Mononuclear cell (primary cell): ENCODE measurements at regions not wholly inside any gene's neighbourhood (a gene's known extent, or its start where the extent isn't known, plus 50 kb on each side); places are given as distances from the start of the nearest gene placed in this dataset.
"Not testable (repeated sequence)": the region's sequence is repeated elsewhere in the genome, so short reads cannot be mapped to it uniquely, and the experiment has no call there.

Source experiments
- H3K27me3 ChIP-seq: 2 replicates; pipeline ENCODE4 v1.6.0; 2011; ENCODE audit warnings: low read length, control low read depth; ENCODE audit not compliant: insufficient read depth
- H3K4me1 ChIP-seq: 2 replicates; pipeline ENCODE4 v1.5.1; 2011; ENCODE audit warnings: mild to moderate bottlenecking, low read length, control low read depth; ENCODE audit not compliant: insufficient read depth
- H3K4me3 ChIP-seq: 2 replicates; pipeline ENCODE4 v1.5.1; 2011; ENCODE audit warnings: mild to moderate bottlenecking, low read length, moderate library complexity
- H3K9me3 ChIP-seq: 2 replicates; pipeline ENCODE4 v1.5.1; 2011; ENCODE audit warnings: low read depth, mild to moderate bottlenecking, control low read depth, low read length

DNA sequence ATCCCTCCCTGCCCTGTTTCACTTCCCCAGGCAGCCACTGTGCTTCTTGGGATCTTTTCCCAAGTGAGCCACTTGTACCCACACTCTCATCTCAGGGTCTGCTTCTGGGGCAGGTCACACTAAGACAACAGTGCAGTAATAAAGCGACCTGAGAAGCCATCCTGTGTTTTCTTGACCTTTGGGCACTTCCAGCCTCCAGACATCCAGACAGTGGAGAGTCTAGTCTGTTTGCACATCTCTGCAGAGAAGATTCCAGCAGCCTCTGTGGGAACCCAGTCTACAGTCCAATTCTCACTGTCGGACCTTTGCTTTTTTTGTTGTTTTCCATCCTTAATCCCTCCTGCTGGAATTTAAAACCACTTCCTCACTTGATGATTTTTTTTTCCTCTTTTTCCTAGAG, 50.3 kb upstream of the ATP6AP2 start:
- Histone ChIP-seq H3K27me3 (no peaks in the 10 kb centered on the region), H3K4me1 (no peaks in the 10 kb centered on the region), H3K9me3 (no peaks in the 10 kb centered on the region), H3K4me3 (no peak overlapping the region)

DNA sequence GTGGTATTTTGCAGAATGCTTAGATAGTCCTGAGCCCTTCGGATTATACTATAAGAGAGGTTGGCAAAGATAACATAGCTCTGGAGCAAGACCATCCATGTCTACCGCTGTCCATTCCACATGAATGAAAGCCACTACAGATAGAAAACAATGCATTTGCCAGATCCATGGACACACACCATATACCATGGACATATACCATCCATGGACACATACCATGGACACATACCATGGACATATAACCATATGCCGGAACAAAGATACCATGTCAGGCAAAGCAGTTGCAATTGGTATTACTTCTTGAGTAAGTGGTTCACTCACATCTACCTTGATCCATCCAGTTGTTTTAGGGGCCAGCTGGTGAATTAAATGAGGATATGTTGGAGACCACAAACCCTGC, 53.2 kb upstream of the ATP6AP2 start:
- Histone ChIP-seq H3K4me1 (no peaks in the 10 kb centered on the region), H3K9me3 (no peaks in the 10 kb centered on the region), H3K4me3 (no peak overlapping the region), H3K27me3 (no peaks in the 10 kb centered on the region)

DNA sequence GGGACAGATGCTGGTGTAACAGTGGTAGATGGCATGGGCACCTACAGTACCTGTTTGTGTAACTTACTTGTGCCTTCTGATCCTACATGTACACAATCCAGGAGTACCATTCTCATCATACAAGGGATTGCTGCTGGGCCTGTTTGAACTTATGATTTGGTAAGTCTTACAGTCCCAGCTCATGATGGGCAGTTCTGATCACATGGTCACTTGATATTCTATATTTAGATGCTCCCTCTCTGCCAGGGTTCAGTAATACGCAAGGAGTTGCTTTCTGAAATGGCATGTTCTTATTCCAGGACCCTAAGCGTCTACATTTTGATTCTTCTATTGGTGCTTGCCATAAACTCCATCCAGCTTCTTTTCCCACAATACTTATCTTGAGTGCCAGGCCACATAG, 54.4 kb upstream of the ATP6AP2 start:
- no peaks in the 10 kb centered on the region for H3K9me3 ChIP-seq

DNA sequence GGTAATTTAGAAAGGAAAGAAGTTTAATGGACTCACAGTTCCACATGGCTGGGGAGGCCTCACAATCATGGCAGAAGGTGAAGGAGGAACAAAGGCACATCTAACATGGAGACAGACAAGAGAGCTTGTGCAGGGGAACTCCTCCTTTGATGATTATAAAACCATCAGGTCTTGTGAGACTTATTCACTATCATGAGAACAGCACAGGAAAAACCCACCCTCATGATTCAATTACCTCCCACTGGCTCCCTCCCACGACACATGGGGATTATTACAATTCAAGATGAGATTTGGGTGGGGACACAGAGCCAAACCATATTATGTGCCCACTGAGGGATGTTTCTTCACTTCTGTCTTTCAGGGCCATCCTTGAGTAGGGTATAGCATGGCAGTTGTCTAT, 54.9 kb upstream of the ATP6AP2 start:
- not testable (repeated sequence) for H3K27me3 ChIP-seq, H3K4me1 ChIP-seq, H3K9me3 ChIP-seq, H3K4me3 ChIP-seq

More for the DNA sequence above, 54.4 kb upstream of the ATP6AP2 start:
- Histone ChIP-seq H3K4me1 (no peaks in the 10 kb centered on the region), H3K27me3 (no peaks in the 10 kb centered on the region), H3K4me3 (no peak overlapping the region)

DNA sequence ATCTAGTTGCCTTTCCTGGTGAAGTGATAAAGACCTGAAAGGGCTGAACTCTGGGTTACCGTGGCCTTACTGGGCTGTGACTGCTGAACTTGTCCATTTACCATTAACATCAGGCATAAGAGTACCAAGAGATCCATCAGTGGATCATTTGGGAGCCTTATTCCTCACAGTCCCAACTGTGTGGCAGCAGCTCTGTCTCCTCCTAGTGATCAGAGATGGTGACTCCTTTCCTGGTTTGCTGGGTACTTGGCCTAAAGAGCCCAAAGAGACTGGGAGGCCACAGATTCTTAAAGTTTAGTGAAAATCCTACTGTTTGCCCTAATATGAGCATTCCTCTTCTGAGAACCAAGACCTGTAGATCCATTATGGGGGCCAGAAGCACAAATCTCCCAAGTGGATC, 56.3 kb upstream of the ATP6AP2 start:
- no peaks in the 10 kb centered on the region for H3K27me3 ChIP-seq
- H3K4me3 ChIP-seq, result no peak overlapping the region
- no peaks in the 10 kb centered on the region for H3K9me3 ChIP-seq
- no peaks in the 10 kb centered on the region for H3K4me1 ChIP-seq

DNA sequence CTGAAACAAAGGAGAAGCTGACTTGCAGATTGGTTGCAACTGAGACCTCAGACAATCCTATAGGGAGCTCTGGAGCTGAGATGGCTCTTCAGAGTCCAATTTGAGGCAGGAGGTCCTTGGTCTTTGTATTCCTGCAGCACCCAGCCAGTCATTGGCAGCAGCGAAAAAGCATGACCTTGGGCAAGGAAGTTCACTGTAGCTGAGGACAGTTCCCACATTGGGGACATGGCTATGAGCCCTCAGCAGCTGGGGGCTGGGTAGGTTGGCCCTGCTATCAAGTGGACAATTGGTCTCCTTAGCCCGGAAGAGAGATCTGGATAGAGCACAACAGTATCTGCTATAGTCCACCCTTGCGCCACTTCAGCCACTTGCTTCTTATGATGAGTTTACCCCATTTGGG, 56.9 kb upstream of the ATP6AP2 start:
- Histone ChIP-seq H3K9me3 (no peaks in the 10 kb centered on the region), H3K4me3 (no peak overlapping the region), H3K27me3 (no peaks in the 10 kb centered on the region), H3K4me1 (no peaks in the 10 kb centered on the region)

DNA sequence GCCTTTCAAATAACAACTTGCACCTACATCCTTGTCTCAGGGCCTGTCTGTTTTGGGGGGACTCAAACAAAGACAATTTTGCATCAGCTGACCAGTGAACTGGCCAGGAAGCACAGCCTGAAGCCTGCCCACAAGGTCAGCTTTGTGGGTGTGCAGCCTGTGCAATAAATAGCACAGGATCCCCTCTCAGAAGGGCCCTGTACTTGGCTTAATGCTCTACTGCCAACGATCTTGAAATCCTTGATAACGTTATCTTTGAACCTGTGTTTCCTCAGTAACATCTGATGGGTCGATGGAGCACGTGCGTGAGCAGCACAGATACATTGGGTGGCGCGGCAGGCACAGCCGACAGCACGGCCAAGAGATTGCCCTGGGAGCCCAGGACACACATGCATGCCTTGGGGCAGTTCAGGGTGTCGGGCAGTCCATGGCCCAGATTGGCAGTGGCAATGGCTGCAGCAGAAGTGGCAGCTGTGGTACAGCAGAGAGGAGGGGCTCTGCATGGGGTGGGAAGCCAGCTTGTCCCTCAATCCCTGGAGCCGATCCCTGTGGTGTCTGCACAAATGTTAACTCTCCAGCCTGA, 58.8 kb upstream of the ATP6AP2 start:
- H3K4me1 ChIP-seq, result no peaks in the 10 kb centered on the region
- H3K9me3 ChIP-seq, result no peaks in the 10 kb centered on the region
- H3K27me3 ChIP-seq, result no peaks in the 10 kb centered on the region
- H3K4me3 ChIP-seq, result no peak overlapping the region

DNA sequence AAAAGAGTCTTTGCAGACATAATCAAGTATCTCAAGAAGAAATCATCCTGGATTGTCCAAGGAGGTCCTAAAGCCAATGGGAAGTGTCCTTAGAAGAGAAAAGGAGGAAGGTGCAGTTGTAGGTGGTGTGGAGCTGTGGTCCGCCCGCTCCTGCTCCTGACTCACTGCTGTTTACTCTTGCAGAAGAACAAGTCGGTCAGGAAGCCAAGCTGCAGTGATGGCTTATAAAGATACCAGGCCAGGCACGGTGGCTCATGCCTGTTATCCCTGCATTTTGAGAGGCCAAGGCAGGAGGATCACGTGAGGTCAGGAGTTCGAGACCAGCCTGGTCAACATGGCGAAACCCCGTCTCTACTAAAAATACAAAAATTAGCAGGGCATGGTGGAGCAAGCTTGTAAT, 66.4 kb upstream of the ATP6AP2 start:
- H3K4me1 ChIP-seq, result no peaks in the 10 kb centered on the region
- no peaks in the 10 kb centered on the region for H3K9me3 ChIP-seq
- no peaks in the 10 kb centered on the region for H3K27me3 ChIP-seq
- no peak overlapping the region for H3K4me3 ChIP-seq

DNA sequence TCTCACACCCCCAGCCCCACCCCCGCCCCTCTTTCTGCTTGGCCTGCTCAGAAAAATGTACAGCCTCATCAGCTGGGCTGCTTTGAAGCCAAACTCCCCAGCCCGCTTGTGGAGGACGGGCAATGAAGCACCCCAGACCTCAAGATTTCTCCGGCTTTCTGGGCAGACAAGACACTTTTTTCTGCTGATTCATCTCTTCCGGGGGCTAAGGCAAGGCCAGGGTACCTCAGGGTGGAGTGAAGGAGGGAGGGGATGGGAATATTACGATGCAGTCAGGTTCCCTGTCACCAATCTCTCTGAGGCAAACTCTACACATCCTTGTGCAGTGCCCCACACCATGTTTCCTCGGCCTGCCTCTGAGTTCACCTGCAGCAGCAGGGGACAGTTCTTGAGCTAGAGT, 66.9 kb upstream of the ATP6AP2 start:
- no peaks in the 10 kb centered on the region for H3K9me3 ChIP-seq
- H3K27me3 ChIP-seq, result no peaks in the 10 kb centered on the region
- H3K4me1 ChIP-seq, result no peaks in the 10 kb centered on the region
- no peak overlapping the region for H3K4me3 ChIP-seq

DNA sequence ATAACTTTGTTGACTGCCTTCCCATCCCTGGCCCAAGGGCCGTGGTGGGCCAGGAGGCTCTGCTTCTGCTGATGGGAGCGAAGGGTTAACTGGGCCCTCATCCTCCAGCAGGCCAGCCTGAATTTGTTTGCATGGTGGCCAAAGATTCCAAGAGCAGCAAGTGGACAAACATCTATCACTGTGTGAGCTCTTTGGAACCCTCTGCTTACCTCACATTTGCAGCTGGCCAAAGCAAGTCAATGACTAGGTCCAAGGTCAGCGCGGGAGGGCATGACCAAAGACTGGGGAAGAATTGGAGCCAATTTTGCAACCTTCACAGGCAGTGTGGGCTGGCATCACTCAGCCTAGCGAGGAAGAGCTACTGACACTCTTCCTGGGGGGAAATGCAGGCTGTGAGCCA, 67.8 kb upstream of the ATP6AP2 start:
- Histone ChIP-seq H3K4me1 (no peaks in the 10 kb centered on the region), H3K4me3 (no peak overlapping the region), H3K9me3 (no peaks in the 10 kb centered on the region), H3K27me3 (no peaks in the 10 kb centered on the region)

DNA sequence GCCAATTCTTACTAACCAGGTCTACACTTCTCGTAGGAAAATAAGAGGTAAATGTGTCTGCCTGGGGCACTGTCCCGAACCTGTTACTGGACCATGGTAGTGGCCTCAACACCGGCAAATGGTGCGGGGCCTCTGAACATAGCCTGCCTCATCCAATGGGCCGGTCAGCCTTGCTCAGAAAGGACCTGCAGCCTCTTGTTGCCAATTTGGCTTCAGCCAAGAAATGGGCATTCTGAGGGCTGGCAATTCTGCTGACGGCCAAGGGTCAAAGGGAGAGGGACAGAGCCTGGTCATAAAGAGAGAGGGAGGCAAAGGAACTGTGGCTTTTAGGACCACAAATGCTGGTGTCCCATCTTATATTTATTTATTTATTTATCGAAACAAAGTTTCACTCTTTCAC, 69.5 kb upstream of the ATP6AP2 start:
- Histone ChIP-seq H3K27me3 (no peaks in the 10 kb centered on the region), H3K4me3 (no peak overlapping the region), H3K9me3 (no peaks in the 10 kb centered on the region), H3K4me1 (no peaks in the 10 kb centered on the region)

DNA sequence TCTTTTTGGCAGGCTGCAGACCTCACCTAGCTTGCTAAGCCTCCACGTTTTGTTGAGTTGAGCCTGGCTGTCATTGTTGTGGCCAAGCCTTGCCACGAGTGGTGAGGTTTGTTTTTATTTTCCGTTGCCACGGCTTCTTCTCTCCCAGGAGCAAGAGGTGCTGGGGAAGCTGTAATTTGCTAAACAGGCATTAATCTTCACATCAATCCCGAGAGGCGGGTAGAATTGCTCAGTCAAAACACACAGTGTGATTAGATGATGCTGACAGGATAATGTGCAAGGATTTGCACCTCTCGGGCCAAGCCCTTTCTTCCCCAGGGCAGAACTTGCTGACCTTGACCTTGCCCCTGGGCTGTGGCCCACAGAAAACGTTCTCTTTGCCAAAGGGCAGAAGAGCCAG, 72.2 kb upstream of the ATP6AP2 start:
- H3K9me3 ChIP-seq, result no peaks in the 10 kb centered on the region
- no peaks in the 10 kb centered on the region for H3K27me3 ChIP-seq
- H3K4me1 ChIP-seq, result no peaks in the 10 kb centered on the region
- no peak overlapping the region for H3K4me3 ChIP-seq

DNA sequence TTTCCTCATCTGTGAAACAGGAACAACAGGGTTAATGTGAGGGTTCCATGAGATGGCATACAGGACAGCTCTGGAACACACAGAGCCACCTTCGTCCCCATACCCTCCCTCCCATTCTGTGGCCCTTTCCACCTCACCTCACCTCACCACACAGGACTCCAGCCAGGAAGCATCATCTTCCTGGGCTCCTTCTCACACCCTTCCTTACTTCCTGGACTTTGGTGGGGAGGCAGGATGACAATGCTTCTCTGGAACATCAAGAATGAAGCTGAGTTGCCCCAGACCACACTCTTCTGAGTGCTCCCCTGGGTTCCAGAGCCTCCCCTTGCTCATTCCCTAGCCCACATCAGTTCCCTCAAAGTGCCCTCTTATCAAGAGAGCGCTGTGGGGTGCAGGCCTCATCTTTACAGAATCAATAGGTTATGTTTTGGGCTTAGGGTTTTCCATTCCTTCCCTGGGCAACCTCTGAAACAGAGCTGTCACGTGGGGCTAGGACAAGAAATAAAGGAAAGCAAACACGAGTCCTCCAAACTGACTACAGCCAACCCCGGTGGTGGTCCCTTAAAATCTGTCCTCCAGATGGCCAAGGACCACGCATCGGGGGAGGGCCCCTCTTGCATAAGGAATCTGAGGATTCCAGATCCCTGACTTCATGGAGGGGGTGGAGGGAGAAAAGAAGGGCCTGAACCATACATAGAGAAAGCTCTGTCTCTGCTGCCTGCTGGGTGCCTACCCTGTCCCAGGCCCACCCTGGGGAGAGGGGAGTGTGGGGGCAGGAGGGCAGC, 74.4 kb upstream of the ATP6AP2 start:
- Histone ChIP-seq H3K4me1 (no peaks in the 10 kb centered on the region), H3K27me3 (no peaks in the 10 kb centered on the region), H3K4me3 (no peak overlapping the region), H3K9me3 (no peaks in the 10 kb centered on the region)

DNA sequence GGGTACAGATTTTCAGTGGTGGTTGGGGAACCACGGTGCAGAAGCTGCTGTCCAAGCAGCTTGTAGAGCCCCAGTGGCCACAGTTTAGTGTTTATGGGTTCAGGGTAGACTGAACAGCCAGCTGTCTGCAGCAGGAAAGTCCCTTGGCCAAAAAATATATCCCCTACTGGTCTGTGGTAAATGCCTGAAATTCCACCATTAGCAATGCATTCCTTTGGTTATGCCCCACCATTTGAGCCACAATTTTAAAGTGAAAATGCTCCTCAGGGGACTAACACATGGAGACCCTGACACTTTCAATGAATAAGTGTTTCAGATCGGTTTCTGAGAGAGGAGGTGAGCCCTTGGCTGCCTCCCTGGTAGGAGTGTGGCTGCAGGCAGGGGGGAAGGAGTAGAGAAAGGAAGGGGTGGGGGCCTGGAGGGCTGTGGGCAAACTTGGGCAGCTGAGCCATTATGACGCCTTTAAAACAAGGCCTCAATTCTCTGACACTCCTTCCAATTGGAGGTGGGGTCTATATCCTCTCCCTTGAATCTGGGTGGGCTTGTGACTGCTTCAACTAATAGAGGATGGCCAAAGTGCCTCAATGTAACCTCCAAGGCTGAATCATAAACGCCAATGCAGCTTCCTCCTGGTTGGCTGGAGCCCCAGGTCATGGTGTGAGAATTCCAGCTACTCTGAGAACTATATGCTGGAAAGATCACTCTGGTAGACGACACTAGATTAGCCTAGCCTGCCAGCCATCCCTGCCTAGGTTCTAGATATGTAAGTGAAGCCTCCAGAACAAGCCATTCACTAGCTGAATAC, 75.8 kb upstream of the ATP6AP2 start:
- no peaks in the 10 kb centered on the region for H3K4me1 ChIP-seq
- H3K4me3 ChIP-seq, result no peak overlapping the region
- H3K27me3 ChIP-seq, result no peaks in the 10 kb centered on the region
- no peaks in the 10 kb centered on the region for H3K9me3 ChIP-seq

DNA sequence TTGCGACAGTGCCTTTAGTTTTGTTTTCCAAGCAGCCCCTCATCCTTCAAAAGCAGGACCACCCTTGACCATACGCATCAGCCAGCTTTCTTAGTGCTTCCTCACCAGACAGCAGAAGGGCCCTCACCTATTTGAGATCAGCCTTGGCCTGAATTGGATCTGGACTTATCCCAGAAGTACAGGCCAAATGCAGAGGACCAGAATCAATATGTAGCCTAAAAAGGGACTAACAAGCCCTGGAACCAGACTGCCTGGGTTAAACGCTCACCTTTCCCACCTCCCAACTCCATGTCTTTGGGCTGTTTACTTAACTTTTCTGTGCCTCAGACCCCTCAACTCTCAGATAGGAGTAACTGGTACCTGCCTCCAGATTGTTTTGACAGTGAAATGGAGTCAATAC, 77.7 kb upstream of the ATP6AP2 start:
- Histone ChIP-seq H3K4me3 (no peak overlapping the region), H3K4me1 (no peaks in the 10 kb centered on the region), H3K27me3 (no peaks in the 10 kb centered on the region), H3K9me3 (no peaks in the 10 kb centered on the region)
